ENCODE measurements at regions not wholly inside any gene's neighbourhood (a gene's known extent, or its start where the extent isn't known, plus 50 kb on each side); places are given as distances from the start of the nearest gene placed in this dataset.
"Not testable (repeated sequence)": the region's sequence is repeated elsewhere in the genome, so short reads cannot be mapped to it uniquely, and the experiment has no call there.

- DNase-seq, result no peak
These were observed 195.4 kb downstream of the ANKRD60 start for GRCh38 chr20:58033026-58033536.

DNA sequence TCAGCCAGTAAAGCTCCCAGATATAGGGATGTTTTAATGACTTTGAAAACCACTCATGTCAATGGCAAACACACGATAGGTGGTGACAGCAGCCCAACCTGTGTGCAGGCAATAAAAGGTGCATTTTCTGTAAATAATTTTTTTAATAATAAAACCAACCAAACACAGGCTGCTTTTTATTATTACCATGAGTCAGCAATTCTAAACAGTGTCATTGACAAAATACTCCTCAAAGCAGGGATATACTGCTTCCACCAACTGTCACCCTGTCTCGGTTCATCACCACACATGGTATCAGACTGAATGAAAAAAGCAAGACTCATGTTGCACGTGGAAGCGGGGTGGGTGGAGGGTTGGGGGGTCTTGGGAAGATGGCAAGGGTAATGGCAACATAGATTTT, 195.9 kb downstream of the ANKRD60 start:
- DNase-seq, result no peak

DNA sequence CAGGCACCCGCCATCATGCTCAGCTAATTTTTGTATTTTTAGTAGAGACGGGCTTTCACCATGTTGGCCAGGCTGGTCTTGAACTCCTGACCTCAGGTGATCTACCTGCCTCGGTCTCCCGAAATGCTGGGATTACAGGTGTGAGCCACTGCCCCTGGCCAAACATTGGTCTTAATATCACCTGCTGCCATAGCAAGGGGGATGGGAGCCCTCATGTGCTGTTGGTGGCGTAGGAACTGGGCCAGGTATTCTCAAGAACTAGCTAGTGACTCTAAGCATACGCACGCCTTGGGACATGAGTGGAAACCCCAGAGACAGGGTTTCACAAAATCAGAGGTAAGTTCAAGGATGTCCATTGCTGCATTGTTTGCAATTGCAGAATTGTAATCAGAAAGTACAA, 197.1 kb downstream of the ANKRD60 start:
- not testable (repeated sequence) for DNase-seq

DNA sequence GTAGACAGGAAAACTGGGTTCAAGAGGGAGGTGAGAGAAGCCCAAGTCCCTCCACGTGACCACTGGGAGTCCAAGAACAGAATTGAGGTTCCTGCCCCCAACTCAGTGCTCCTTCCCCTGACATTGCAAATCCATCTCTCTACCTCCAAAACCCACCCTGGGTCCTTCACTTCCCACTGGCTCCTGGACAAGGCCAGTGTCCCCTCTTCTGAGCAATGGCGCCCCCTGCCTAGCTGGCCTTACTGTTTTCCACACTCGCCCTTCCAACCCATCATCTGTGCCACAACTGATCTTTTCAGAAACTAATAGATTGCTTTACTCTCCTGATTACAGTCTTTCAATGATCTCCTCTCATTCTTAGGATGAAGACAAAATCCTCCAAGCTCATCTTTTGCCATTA, 200.3 kb downstream of the ANKRD60 start:
- DNase-seq, result peak; percentile 6

DNA sequence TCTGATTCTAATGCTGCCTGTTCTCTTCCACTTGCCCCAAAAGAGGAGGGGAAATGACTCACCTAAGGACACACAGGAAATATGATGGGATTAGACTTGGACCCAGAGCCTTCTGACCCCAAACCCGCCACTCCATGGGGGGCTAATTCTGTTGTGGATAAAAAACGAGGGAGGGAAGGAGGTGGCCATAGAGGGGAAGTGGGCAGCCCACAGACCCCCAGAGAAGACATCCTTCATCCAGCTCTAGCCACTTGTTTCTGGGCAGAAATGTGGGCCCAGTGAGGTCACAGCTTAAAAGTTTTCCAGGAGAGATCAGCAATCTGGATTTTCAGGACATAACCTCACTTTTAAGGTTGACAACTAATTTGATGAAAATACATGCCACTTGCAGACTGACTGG, 202.1 kb downstream of the ANKRD60 start:
- no peak for DNase-seq

DNA sequence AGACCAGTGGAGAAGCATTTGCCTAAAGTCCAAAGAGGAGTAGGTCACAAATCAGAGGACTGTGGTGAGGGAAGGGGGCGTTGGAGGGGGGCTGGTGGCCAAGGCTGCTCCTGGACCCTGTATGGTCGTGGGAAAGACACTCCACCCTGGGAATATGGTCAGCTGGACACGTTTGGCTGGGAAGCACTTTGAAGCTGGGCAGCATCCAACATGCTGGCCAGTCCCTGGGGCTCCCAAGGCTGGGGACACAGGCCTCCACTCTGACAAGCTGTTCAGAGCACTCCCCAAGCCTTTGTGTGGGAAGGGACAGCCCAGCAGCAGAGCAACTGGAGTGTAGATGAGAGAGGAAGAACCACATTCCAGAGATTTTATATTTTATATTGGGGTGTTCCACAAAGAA, 203.2 kb downstream of the ANKRD60 start:
- no peak for DNase-seq

GRCh38 chr20:58024241-58024721, 204.2 kb downstream of the ANKRD60 start:
- DNase-seq, result no peak

DNA sequence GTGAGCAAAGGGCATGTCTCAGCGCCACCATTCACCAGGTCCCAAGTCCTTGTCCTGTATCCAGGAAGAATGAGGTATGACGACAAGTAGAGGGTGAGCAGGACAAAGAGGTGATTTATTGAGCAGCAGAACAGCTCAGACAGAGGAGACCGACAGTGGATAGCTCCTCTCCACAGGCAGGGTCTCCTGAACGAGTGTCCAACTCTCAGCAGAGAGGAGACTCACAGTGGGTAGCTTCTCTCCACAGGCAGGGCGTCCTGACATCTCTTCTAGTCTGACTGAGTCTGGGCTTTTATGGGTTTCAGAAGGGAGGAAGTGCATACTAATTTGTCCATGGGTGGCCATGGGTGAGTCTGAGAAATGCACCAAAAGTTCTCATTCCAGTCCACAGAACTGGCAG, 204.7 kb downstream of the ANKRD60 start:
- no peak for DNase-seq

GRCh38 chr20:58023346-58023745, 205.1 kb downstream of the ANKRD60 start:
- no peak for DNase-seq

DNA sequence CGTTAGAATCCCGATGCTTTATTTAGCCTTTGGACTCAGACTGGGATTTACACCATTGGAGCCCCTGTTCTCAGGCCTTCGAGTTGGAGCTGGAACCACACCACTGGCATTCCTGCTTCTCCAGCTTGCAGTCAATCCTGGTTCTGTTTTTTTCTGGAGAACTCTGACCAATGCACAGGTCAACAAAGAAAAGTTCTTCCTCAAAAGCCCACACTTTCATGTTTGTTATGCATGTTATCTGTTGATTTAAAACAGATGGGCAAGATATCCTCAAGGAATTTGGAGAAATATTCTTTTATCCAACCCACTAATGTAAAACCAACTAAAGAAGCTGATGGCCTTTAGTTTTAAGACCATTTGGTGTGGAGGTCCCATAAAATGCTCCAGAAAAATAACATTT, 205.7 kb downstream of the ANKRD60 start:
- no peak for DNase-seq

DNA sequence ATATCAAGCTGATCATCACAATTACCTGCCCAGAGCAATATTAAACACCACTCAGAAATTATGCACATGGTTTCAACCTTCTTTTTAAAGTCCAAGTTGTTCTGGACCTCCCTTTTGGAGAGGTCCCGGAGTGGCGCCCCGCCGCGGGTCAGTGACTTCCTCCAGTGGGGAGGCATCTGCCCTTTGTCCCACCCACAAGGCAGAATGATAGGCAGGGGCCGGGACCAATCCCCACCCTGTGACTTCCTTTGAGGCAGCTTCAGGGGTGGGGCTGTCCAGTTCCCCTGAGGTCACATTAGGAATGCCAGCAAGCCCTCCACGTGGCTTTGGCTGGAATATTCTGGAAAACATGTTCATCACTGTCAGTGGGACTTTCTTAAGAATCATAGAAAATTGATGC, 207.0 kb downstream of the ANKRD60 start:
- DNase-seq, result no peak

GRCh38 chr20:58020656-58021454, 207.6 kb downstream of the ANKRD60 start:
- no peak for DNase-seq

GRCh38 chr20:58019850-58020625, 208.4 kb downstream of the ANKRD60 start:
- no peak for DNase-seq

GRCh38 chr20:58019027-58019849, 209.2 kb downstream of the ANKRD60 start:
- DNase-seq, result no peak

DNA sequence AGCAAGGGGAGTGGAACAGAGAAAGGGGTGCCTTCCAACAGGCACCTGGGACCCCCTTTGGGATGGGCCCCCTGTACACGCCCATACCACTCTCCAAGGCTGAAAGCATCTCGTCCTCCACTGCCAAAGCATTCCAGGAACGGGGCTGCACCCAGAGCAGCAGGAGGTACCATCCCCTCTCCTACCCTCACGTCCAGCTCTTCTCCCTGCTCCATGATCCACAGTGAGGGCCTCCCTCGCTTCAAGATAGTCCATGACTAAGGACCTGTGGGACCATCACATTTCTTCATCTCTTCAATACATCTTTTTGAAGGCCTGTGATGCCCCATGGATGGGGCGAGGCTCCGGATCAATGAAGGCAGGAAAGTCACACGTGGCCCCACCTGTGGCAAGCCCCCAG, 209.9 kb downstream of the ANKRD60 start:
- no peak for DNase-seq

DNA sequence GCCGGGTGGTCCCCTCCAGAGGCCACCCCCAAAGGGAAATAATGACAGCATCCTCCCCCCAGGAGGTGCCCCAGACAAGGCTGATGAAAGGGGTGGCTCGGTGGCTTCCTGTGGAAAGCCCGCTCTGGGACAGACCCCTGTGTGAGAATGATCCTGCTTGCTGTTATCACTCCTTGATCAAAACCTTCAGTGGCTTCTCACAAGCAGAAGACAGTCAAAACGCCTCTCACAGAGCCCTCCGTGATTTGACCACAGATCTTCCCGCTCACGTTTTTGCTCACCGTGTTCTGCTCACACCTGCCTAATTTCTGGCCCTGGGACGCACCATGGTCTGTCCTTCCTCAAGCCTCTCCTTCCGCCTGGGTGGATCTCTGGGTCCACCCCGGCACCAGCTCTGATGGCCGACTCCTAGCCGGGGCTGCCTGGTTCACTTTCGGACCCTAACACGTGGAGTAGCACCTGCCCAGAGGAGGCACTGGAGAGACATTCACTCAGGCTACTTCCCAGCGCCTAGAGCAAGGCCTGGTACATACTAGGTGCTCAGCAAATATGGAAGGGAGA, 210.4 kb downstream of the ANKRD60 start:
- DNase-seq, result no peak

DNA sequence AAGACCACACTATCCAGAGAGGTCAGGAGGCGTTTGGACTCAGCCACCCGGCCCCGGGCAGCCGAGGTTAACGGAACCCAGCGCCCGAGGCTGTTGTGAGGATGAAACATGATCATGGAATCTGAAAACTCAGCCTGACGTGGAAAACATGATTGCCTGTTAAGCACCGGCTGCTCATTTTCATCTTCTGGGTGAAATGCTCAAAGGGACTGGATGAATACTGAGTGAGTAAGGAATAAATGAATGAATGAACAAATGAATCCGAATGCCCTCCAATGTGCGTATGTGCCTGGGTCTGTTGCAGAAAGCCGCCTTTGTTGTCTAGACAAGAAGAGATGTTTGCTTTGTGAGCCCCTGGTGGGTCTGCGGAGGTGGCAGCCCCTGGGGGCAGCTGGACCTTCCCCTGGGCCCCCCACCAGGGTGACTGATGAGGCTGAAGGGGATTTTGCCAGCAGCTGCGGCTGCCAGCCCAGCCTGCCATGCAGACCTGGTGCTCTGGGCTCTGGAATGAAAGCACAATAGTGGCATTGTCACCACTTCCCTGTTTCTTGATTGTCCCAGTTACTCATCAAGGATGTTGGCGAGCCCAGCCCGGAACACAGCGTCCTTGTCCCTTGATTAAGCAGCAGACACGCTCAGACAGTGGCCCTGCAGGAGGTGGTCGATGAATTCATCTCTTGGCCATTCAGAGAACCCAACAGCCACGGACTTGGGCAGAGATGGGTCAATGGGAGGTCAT, 211.1 kb downstream of the ANKRD60 start:
- no peak for DNase-seq

- no peak for DNase-seq
These were observed 211.7 kb downstream of the ANKRD60 start for GRCh38 chr20:58016779-58017178.

DNA sequence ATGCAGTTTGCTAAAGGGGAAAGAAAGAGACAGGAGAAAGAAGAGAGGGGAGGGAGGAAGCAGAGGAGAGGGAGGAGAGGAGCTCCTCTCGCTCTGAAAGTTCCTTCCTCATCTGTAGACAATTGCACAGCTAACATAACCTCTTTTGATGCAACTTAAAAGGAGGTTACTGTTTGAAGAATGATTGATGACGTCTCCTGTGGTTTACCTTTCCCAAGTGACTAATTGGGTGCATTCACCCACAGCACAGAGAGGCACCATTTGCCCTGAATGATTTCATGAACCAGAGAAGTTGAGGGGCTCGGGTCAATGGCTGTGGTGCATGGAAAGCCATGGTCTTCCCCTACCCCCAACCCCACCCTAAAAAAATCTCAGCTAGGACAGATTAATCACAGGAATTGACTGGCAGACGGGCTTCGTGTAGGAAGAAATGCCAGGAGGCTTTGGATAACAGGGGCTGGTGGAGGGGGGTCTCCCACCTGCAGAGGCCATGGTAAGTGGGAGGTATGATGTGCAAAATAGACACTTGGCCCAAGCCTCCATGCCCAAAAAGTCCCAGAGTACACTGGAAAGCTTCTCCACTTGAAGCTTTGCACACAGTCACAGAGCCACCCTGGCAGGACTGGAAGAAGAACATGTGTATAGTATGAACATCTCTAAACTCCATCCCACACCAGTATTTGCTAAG, 213.7 kb downstream of the ANKRD60 start:
- DNase-seq, result no peak

- no peak for DNase-seq
These were observed 215.5 kb downstream of the ANKRD60 start for GRCh38 chr20:58012731-58013510.
